H9 (cell line): ENCODE measurements at regions not wholly inside any gene's neighbourhood (a gene's known extent, or its start where the extent isn't known, plus 50 kb on each side); places are given as distances from the start of the nearest gene placed in this dataset.

Experiments
- DNase-seq: peaks from one replicate; pipeline ENCODE4 v3.0.0-alpha.2; 2017
- H2AFZ ChIP-seq: one replicate; pipeline ENCODE4 v1.6.1; 2013; ENCODE audit warnings: mild to moderate bottlenecking, low read length, control low read depth, moderate library complexity
- H2AK5ac ChIP-seq: 2 replicates; pipeline ENCODE4 v1.6.1; 2013; ENCODE audit warnings: low read length, control low read depth, mixed read lengths; ENCODE audit not compliant: insufficient read length
- H2BK120ac ChIP-seq: one replicate; pipeline ENCODE4 v1.6.1; 2013; ENCODE audit warnings: low read depth, mild to moderate bottlenecking, low read length, control low read depth, inconsistent platforms; ENCODE audit not compliant: poor library complexity, severe bottlenecking
- H2BK12ac ChIP-seq: 2 replicates; pipeline ENCODE4 v1.6.1; 2013; ENCODE audit warnings: low read length, control low read depth, mixed read lengths, low read depth; ENCODE audit not compliant: insufficient read length
- H2BK15ac ChIP-seq: 2 replicates; pipeline ENCODE4 v1.6.1; 2013; ENCODE audit warnings: low read depth, low read length, control low read depth
- H2BK20ac ChIP-seq: one replicate; pipeline ENCODE4 v1.6.1; 2013; ENCODE audit warnings: low read depth, mild to moderate bottlenecking, low read length, control low read depth, inconsistent platforms; ENCODE audit not compliant: poor library complexity, severe bottlenecking
- H2BK5ac ChIP-seq: 2 replicates; pipeline ENCODE4 v1.6.1; 2013; ENCODE audit warnings: low read length, control low read depth, mixed read lengths; ENCODE audit not compliant: insufficient read length
- H3K14ac ChIP-seq: 2 replicates; pipeline ENCODE4 v1.6.1; 2013; ENCODE audit warnings: low read length, control low read depth; ENCODE audit not compliant: insufficient read depth
- H3K18ac ChIP-seq: 2 replicates; pipeline ENCODE4 v1.6.1; 2013; ENCODE audit warnings: low read depth, mild to moderate bottlenecking, mixed read lengths, low read length, control low read depth; ENCODE audit not compliant: insufficient read length
- H3K23ac ChIP-seq: 2 replicates; pipeline ENCODE4 v1.6.1; 2013; ENCODE audit warnings: low read length, control low read depth, mixed read lengths, low read depth; ENCODE audit not compliant: insufficient read length
- H3K23me2 ChIP-seq: 2 replicates; pipeline ENCODE4 v1.6.1; 2013; ENCODE audit warnings: low read depth, mild to moderate bottlenecking, mixed read lengths, low read length, control low read depth; ENCODE audit not compliant: insufficient read length, poor library complexity, severe bottlenecking
- H3K27ac ChIP-seq: 2 replicates; pipeline ENCODE4 v1.5.1; 2013; ENCODE audit warnings: low read length, control low read depth, mixed read lengths, low read depth; ENCODE audit not compliant: insufficient read length
- H3K27me3 ChIP-seq: 2 replicates; pipeline ENCODE4 v1.6.1; 2013; ENCODE audit warnings: low read length, control low read depth, inconsistent platforms; ENCODE audit not compliant: insufficient read depth
- H3K4ac ChIP-seq: 2 replicates; pipeline ENCODE4 v1.6.1; 2013; ENCODE audit warnings: low read depth, mild to moderate bottlenecking, control low read depth, inconsistent platforms, low read length, moderate library complexity
- H3K4me1 ChIP-seq: 2 replicates; pipeline ENCODE4 v1.6.1; 2013; ENCODE audit warnings: low read length, control low read depth, inconsistent platforms; ENCODE audit not compliant: insufficient read depth
- H3K4me2 ChIP-seq: 2 replicates; pipeline ENCODE4 v1.6.1; 2013; ENCODE audit warnings: low read length, control low read depth, mixed read lengths; ENCODE audit not compliant: insufficient read length, insufficient read depth
- H3K56ac ChIP-seq: 2 replicates; pipeline ENCODE4 v1.6.1; 2013; ENCODE audit warnings: low read depth, mild to moderate bottlenecking, mixed read lengths, low read length, control low read depth; ENCODE audit not compliant: insufficient read length
- H3K79me1 ChIP-seq: 2 replicates; pipeline ENCODE4 v1.6.1; 2013; ENCODE audit warnings: low read depth, mild to moderate bottlenecking, moderate library complexity, low read length, control low read depth, inconsistent platforms; ENCODE audit not compliant: insufficient read depth, poor library complexity, severe bottlenecking
- H3K79me2 ChIP-seq: 2 replicates; pipeline ENCODE4 v1.6.1; 2013; ENCODE audit warnings: low read length, control low read depth, inconsistent platforms; ENCODE audit not compliant: insufficient read depth
- H3K9ac ChIP-seq: 2 replicates; pipeline ENCODE4 v1.6.1; 2013; ENCODE audit warnings: low read length, control low read depth, mixed read lengths; ENCODE audit not compliant: insufficient read length; ENCODE audit errors: extremely low read depth
- H3K9me3 ChIP-seq: one replicate; pipeline ENCODE4 v1.6.1; 2013; ENCODE audit warnings: low read depth, low read length, inconsistent platforms; ENCODE audit not compliant: control insufficient read depth
- H3T11ph ChIP-seq: one replicate; pipeline ENCODE4 v1.6.1; 2013; ENCODE audit warnings: mild to moderate bottlenecking, low read length, control low read depth, inconsistent platforms
- H4K20me1 ChIP-seq: one replicate; pipeline ENCODE4 v1.6.1; 2013; ENCODE audit not compliant: control insufficient read depth, insufficient read length, insufficient read depth
- H4K5ac ChIP-seq: 2 replicates; pipeline ENCODE4 v1.6.1; 2013; ENCODE audit warnings: low read depth, mild to moderate bottlenecking, mixed read lengths, low read length, control low read depth; ENCODE audit not compliant: insufficient read length
- H4K8ac ChIP-seq: replicated peaks from 2 replicates; pipeline ENCODE4 v1.6.1; 2013; ENCODE audit warnings: low read length, control low read depth, mixed read lengths, low read depth; ENCODE audit not compliant: insufficient read length
- H4K91ac ChIP-seq: 2 replicates; pipeline ENCODE4 v1.6.1; 2013; ENCODE audit warnings: low read depth, mild to moderate bottlenecking, moderate library complexity, mixed read lengths, low read length, control low read depth; ENCODE audit not compliant: insufficient read length
- H3K27ac Mint-ChIP-seq, 3 experiments: 2 replicates in 2 of 3; 3 replicates in 1 of 3; pipeline ENCODE4 v1.8.0; 2020 to 2021; ENCODE audit warnings: mixed read lengths in 3 of 3, mild to moderate bottlenecking in 1 of 3, moderate library complexity in 1 of 3
- H3K27me3 Mint-ChIP-seq: 2 replicates; pipeline ENCODE4 v1.8.0; 2021; ENCODE audit warnings: low read depth, mild to moderate bottlenecking, moderate library complexity, mixed read lengths
- H3K36me3 Mint-ChIP-seq, 3 experiments: 2 replicates in 2 of 3; 3 replicates in 1 of 3; pipeline ENCODE4 v1.8.0; 2020 to 2021; ENCODE audit warnings: low read depth in 3 of 3, mixed read lengths in 3 of 3; ENCODE audit not compliant: insufficient read depth in 1 of 3
- H3K4me1 Mint-ChIP-seq, 2 experiments: 2 replicates each; pipeline ENCODE4 v1.8.0; 2020; ENCODE audit warnings: mixed read lengths in 2 of 2
- H3K4me3 Mint-ChIP-seq, 2 experiments: 2 replicates in 1 of 2; 3 replicates in 1 of 2; pipeline ENCODE4 v1.8.0; 2020 to 2021; ENCODE audit warnings: mild to moderate bottlenecking in 2 of 2, mixed read lengths in 2 of 2, moderate library complexity in 1 of 2
- H3K9me3 Mint-ChIP-seq, 2 experiments: 2 replicates in 1 of 2; 3 replicates in 1 of 2; pipeline ENCODE4 v1.8.0; 2020; ENCODE audit warnings: mild to moderate bottlenecking in 2 of 2, mixed read lengths in 2 of 2, moderate library complexity in 1 of 2
- TF ChIP-seq, protein P1 (sequence below): fragments of 200-600 bp; sonication (generic); conservative IDR thresholded peaks from 3 replicates; pipeline ENCODE4 v1.8.0; 2021; ENCODE audit warnings: antibody characterized with exemption, mild to moderate bottlenecking

DNA sequence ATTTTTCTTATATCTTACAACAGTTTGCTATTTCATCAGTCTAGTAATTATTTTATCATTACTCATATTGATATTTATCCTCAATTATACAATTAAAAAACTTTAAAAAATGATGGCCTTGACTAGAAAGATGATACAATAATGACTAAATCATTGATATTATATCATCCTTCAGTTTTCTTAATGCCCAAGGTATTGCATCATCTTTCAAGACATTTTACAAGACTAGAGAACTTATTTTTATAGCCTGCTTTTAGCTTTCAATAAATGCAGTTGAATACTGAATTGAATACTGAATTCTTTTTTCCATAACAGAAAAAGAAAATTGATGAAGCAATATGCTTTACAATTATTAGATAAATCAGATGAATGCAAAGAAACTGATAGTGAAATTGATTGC lies 886.5 kb upstream of the LRRC4C start:
- no peaks in the 10 kb centered on the region for H3K27me3 ChIP-seq

More for the DNA sequence above, 886.5 kb upstream of the LRRC4C start:
- H3K27ac ChIP-seq, result no peak overlapping the region
- no peaks in the 10 kb centered on the region for H4K20me1 ChIP-seq
- H3K4me1 Mint-ChIP-seq, result no peaks in the 10 kb centered on the region
- H3K14ac ChIP-seq, result no peak overlapping the region
- no peak overlapping the region for H3T11ph ChIP-seq
- H3K79me2 ChIP-seq, result no peaks in the 10 kb centered on the region
- no peak overlapping the region for H2BK15ac ChIP-seq
- peaks cover 3 to 12% of the 10 kb centered on the region in 2 experiments; a peak in 3 of 5 replicates for H3K9me3 Mint-ChIP-seq
- no peak overlapping the region for H3K23ac ChIP-seq
- H3K27me3 Mint-ChIP-seq, result no peaks in the 10 kb centered on the region
- no peak overlapping the region for H2AFZ ChIP-seq
- H3K4me1 ChIP-seq, result no peaks in the 10 kb centered on the region
- no peak overlapping the region for H2AK5ac ChIP-seq
- no peak overlapping the region for H2BK12ac ChIP-seq
- no peak overlapping the region for H3K9ac ChIP-seq
- no peak overlapping the region for H2BK20ac ChIP-seq
- H3K18ac ChIP-seq, result no peak overlapping the region
- H3K36me3 Mint-ChIP-seq, result peaks cover 0 to 1% (median 0%) of the 10 kb centered on the region in 3 experiments; a peak in 2 of 7 replicates
- H3K56ac ChIP-seq, result no peak overlapping the region
- no peak overlapping the region for H4K8ac ChIP-seq
- no peak overlapping the region for H3K4me2 ChIP-seq
- no peak overlapping the region for H4K5ac ChIP-seq
- H3K9me3 ChIP-seq, result no peaks in the 10 kb centered on the region
- H3K23me2 ChIP-seq, result no peaks in the 10 kb centered on the region
- no peak overlapping the region for H2BK120ac ChIP-seq
- no peak overlapping the region for H3K27ac Mint-ChIP-seq
- no peaks in the 10 kb centered on the region for H3K79me1 ChIP-seq
- H3K4ac ChIP-seq, result no peak overlapping the region
- TF ChIP-seq, protein P1, sequence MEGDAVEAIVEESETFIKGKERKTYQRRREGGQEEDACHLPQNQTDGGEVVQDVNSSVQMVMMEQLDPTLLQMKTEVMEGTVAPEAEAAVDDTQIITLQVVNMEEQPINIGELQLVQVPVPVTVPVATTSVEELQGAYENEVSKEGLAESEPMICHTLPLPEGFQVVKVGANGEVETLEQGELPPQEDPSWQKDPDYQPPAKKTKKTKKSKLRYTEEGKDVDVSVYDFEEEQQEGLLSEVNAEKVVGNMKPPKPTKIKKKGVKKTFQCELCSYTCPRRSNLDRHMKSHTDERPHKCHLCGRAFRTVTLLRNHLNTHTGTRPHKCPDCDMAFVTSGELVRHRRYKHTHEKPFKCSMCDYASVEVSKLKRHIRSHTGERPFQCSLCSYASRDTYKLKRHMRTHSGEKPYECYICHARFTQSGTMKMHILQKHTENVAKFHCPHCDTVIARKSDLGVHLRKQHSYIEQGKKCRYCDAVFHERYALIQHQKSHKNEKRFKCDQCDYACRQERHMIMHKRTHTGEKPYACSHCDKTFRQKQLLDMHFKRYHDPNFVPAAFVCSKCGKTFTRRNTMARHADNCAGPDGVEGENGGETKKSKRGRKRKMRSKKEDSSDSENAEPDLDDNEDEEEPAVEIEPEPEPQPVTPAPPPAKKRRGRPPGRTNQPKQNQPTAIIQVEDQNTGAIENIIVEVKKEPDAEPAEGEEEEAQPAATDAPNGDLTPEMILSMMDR, result no peak
- H3K4me3 Mint-ChIP-seq, result no peak overlapping the region
- H2BK5ac ChIP-seq, result no peak overlapping the region
- no peak for DNase-seq
- H4K91ac ChIP-seq, result no peak overlapping the region
